ENCODE measurements at regions not wholly inside any gene's neighbourhood (a gene's known extent, or its start where the extent isn't known, plus 50 kb on each side); places are given as distances from the start of the nearest gene placed in this dataset.

DNA sequence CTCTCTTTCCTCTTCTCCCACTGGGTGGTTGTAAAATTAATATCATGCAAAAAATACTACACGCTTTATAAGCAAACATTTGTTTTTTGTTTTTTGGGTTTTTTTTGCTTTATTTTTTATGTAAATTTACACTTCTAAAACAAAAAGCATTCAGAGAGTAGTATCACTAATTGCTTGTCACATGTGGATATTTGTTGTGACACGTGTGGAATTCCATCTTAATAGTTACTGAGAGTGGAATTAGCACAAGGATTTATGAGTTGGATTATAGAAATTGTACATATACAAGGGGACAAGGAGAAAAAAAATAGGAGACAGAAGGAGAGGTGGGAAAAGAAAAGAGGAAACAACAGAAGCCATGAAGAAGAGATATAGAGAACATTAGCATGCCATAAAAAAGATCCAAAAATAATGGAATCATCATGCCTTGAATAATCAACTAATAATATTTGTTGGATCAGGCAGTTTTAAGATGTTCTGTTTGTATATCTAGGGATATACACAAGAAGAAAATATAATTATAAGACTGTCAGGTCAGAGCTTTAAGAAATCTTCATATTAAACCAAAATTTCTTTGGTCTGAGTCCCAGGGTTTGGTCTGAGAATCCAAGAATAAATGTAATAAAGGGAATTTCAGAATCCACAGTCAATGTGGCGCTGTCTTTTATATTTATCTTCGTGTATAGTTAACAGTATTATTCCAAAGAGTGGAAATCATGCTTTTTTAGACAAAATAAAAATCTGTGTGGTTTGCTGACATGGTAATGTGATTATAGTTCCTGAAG is 98.5 kb upstream of the INTU start:
- Histone ChIP-seq H4K20me1 (ENCODE audit: insufficient read depth, low read length) (no peaks in the 10 kb centered on the region), H3K9me3 (replicated peaks; ENCODE audit: insufficient read depth, low read length) (no peaks in the 10 kb centered on the region), H2AFZ (ENCODE audit: low read length) (no peak overlapping the region), H3K4me3 (ENCODE audit: low read length) (no peak overlapping the region), H3K27me3 (replicated peaks; ENCODE audit: insufficient read depth, low read length) (no peaks in the 10 kb centered on the region), H3K9me2 (replicated peaks; ENCODE audit: insufficient read depth, low read length) (no peaks in the 10 kb centered on the region), H3K4me1 (ENCODE audit: low read length) (no peaks in the 10 kb centered on the region), H3F3A (ENCODE audit: insufficient read depth, low read length) (no peaks in the 10 kb centered on the region), H3K36me3 (replicated peaks; ENCODE audit: insufficient read depth, low read length) (no peaks in the 10 kb centered on the region), H3K79me2 (ENCODE audit: low read length) (no peaks in the 10 kb centered on the region), H3K4me2 (ENCODE audit: low read depth, low read length) (no peak overlapping the region), H3K27ac (ENCODE audit: low read length) (no peak overlapping the region), H3K9ac (ENCODE audit: low read length) (no peak overlapping the region)
- no peak for DNase-seq
- TF ChIP-seq EZH2phosphoT487 (IDR thresholded peaks at IDR 0.05; ENCODE audit: low read length): no peak
- no peak for TF ChIP-seq EZH2 (optimal IDR thresholded peaks at IDR 0.05; ENCODE audit: low read depth, low read length)

DNA sequence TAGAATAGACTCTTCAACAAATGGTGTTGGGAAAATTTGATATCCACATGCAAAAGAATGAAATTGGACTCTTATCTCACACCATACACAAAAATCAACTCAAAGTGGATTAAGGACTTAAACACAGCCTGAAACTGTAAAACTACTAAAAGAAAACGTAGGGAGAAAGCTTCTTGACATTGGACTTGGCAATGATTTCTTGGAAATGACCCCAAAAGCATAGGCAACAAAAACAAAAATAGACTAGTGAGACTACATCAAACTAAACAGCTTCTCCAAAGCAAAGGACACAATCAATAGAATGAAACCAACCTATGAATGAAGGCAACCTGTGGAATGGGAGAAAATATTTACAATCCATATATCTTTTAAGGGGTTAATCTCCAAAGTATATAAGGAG is 94.7 kb upstream of the INTU start:
- Histone ChIP-seq H3K4me2 (ENCODE audit: low read depth, low read length) (no peak overlapping the region), H3K9me2 (replicated peaks; ENCODE audit: insufficient read depth, low read length) (no peaks in the 10 kb centered on the region), H3K36me3 (replicated peaks; ENCODE audit: insufficient read depth, low read length) (no peaks in the 10 kb centered on the region), H3K4me3 (ENCODE audit: low read length) (no peak overlapping the region), H3K27me3 (replicated peaks; ENCODE audit: insufficient read depth, low read length) (no peaks in the 10 kb centered on the region), H4K20me1 (ENCODE audit: insufficient read depth, low read length) (no peaks in the 10 kb centered on the region), H3K4me1 (ENCODE audit: low read length) (no peaks in the 10 kb centered on the region), H2AFZ (ENCODE audit: low read length) (no peak overlapping the region), H3K27ac (ENCODE audit: low read length) (no peak overlapping the region), H3K9ac (ENCODE audit: low read length) (no peak overlapping the region), H3K79me2 (ENCODE audit: low read length) (no peaks in the 10 kb centered on the region), H3F3A (ENCODE audit: insufficient read depth, low read length) (no peaks in the 10 kb centered on the region), H3K9me3 (replicated peaks; ENCODE audit: insufficient read depth, low read length) (no peaks in the 10 kb centered on the region)
- DNase-seq: no peak
- TF ChIP-seq EZH2 (optimal IDR thresholded peaks at IDR 0.05; ENCODE audit: low read depth, low read length) (no peak), EZH2phosphoT487 (IDR thresholded peaks at IDR 0.05; ENCODE audit: low read length) (no peak)
- TF ChIP-seq, protein P1, sequence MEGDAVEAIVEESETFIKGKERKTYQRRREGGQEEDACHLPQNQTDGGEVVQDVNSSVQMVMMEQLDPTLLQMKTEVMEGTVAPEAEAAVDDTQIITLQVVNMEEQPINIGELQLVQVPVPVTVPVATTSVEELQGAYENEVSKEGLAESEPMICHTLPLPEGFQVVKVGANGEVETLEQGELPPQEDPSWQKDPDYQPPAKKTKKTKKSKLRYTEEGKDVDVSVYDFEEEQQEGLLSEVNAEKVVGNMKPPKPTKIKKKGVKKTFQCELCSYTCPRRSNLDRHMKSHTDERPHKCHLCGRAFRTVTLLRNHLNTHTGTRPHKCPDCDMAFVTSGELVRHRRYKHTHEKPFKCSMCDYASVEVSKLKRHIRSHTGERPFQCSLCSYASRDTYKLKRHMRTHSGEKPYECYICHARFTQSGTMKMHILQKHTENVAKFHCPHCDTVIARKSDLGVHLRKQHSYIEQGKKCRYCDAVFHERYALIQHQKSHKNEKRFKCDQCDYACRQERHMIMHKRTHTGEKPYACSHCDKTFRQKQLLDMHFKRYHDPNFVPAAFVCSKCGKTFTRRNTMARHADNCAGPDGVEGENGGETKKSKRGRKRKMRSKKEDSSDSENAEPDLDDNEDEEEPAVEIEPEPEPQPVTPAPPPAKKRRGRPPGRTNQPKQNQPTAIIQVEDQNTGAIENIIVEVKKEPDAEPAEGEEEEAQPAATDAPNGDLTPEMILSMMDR (IDR thresholded peaks at IDR 0.05; ENCODE audit: low read length): no peak

DNA sequence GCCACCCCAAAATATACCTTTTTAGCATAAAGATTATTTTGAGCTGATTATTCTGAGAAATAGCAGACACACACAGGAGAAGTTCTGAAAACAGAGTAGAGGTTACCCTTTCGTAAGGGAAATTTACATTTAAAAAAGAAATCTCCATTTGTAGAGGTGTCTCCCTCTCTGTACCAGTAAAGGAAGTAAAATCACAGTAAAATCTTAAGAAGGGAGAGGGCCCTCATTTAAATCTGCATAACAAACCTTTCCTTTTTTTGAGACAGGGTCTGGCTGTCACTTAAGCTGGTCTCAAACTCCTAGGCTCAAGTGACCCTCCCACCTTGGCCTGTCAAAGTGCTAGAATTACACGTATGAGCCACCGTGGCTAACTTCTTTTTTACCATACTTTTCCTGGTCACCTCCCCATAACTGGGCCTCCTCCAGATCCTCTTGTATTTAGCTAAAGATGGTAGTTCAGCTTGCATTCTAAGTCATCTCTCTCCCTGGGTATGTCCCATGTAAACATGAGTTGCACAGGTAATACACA is 92.2 kb upstream of the INTU start:
- Histone ChIP-seq H3K4me2 (ENCODE audit: low read depth, low read length) (no peak overlapping the region), H3K4me3 (ENCODE audit: low read length) (no peak overlapping the region)

More for the DNA sequence above, 92.2 kb upstream of the INTU start:
- no peaks in the 10 kb centered on the region for H3K79me2 ChIP-seq (ENCODE audit: low read length)
- no peaks in the 10 kb centered on the region for H3K4me1 ChIP-seq (ENCODE audit: low read length)
- no peaks in the 10 kb centered on the region for H3K9me2 ChIP-seq (replicated peaks; ENCODE audit: insufficient read depth, low read length)
- no peaks in the 10 kb centered on the region for H3K36me3 ChIP-seq (replicated peaks; ENCODE audit: insufficient read depth, low read length)
- no peaks in the 10 kb centered on the region for H3F3A ChIP-seq (ENCODE audit: insufficient read depth, low read length)
- no peak overlapping the region for H3K9ac ChIP-seq (ENCODE audit: low read length)
- no peaks in the 10 kb centered on the region for H3K27me3 ChIP-seq (replicated peaks; ENCODE audit: insufficient read depth, low read length)
- H4K20me1 ChIP-seq (ENCODE audit: insufficient read depth, low read length): no peaks in the 10 kb centered on the region
- no peaks in the 10 kb centered on the region for H3K9me3 ChIP-seq (replicated peaks; ENCODE audit: insufficient read depth, low read length)
- TF ChIP-seq, protein P1 (IDR thresholded peaks at IDR 0.05; ENCODE audit: low read length): no peak
- TF ChIP-seq EZH2 (optimal IDR thresholded peaks at IDR 0.05; ENCODE audit: low read depth, low read length) (no peak), EZH2phosphoT487 (IDR thresholded peaks at IDR 0.05; ENCODE audit: low read length) (no peak)
- H2AFZ ChIP-seq (ENCODE audit: low read length): no peak overlapping the region
- H3K27ac ChIP-seq (ENCODE audit: low read length): no peak overlapping the region
- DNase-seq: no peak
